Esophagus squamous epithelium (tissue), 5 donors: ENCODE measurements at regions not wholly inside any gene's neighbourhood (a gene's known extent, or its start where the extent isn't known, plus 50 kb on each side); places are given as distances from the start of the nearest gene placed in this dataset.

Source experiments
- DNase-seq: peaks from one replicate; lab custom pipeline; 2025; lab: John Stamatoyannopoulos, UW
- H3K27ac ChIP-seq, 4 donors: fragments of 200-600 bp; sonication (generic); one replicate each; pipeline ENCODE4 v1.5.1; 2016 to 2019; ENCODE audit warnings: mild to moderate bottlenecking in 1 of 4
- H3K27me3 ChIP-seq, 4 donors: fragments of 200-600 bp; sonication (generic); 1 replicate in 3 of 4; 2 replicates in 1 of 4; pipeline versions ENCODE4 v1.5.1 to v1.6.0; 2017 to 2021; ENCODE audit warnings: antibody characterized with exemption in 1 of 4
- H3K36me3 ChIP-seq, 3 donors: fragments of 200-600 bp; sonication (generic); one replicate each; pipeline ENCODE4 v1.5.1; 2016 to 2019
- H3K4me1 ChIP-seq, 3 donors: fragments of 200-600 bp; sonication (generic); one replicate each; pipeline ENCODE4 v1.5.1; 2017 to 2019
- H3K4me3 ChIP-seq, 4 donors: fragments of 200-600 bp; sonication (generic); 1 replicate in 3 of 4; 2 replicates in 1 of 4; pipeline ENCODE4 v1.5.1; 2016 to 2019; ENCODE audit warnings: mild to moderate bottlenecking in 2 of 4, moderate library complexity in 1 of 4
- H3K9me3 ChIP-seq, 3 donors: fragments of 200-600 bp; sonication (generic); one replicate each; pipeline ENCODE4 v1.5.1; 2016 to 2019
- POLR2A ChIP-seq, 4 donors: fragments of 450-650 bp; IDR thresholded peaks; one replicate each; pipeline ENCODE4 v1.6.1; 2017; ENCODE audit warnings: antibody characterized with exemption in 4 of 4, mild to moderate bottlenecking in 4 of 4, moderate library complexity in 3 of 4
- WGBS, 2 donors: methylation state at CpG; one replicate each; pipeline ENCODE4 v1.1.5; 2018; 5-methylcytosine and 5-hydroxymethylcytosine counted together
- intact Hi-C: fragments of 100-400 bp; cut with DNase I; formaldehyde crosslinking; loops from one replicate; pipeline ENCODE4 v1.15.0; 2022
- TF ChIP-seq, protein P1 (sequence below), 6 experiments: fragments of 450-650 bp in 4 of 6; fragments of 200-600 bp in 2 of 6; sonication (generic) in 2 of 6; IDR thresholded peaks; one replicate each; pipeline ENCODE4 v1.5.1; 2016 to 2019; ENCODE audit warnings: antibody characterized with exemption in 6 of 6, mild to moderate bottlenecking in 4 of 6, moderate library complexity in 4 of 6
- donor health status: DM: yes; HTN: yes; CAD: no.

DNA sequence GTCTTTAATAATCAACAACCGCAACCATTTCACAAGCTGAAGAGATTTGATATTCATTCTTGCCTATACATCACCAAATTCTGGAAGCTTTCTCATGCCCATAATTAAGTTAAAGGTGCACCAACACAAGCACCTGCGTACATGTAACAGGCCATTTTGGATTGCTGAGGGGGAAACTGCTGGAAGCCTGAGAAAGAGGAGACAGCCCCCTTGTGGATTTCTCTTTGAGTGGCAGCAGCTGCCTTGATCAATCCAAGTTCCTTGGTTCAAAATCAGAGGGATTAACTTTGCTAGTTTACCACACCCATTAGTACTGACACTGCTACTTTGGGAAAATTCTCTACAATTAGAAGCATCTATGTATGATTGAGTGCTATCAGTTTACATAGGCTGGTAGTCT is 321.1 kb downstream of the NOVA1 start:
- intact Hi-C loops: no loop called here
- TF ChIP-seq POLR2A (IDR thresholded peaks at IDR 0.05): no peak
- TF ChIP-seq, protein P1, sequence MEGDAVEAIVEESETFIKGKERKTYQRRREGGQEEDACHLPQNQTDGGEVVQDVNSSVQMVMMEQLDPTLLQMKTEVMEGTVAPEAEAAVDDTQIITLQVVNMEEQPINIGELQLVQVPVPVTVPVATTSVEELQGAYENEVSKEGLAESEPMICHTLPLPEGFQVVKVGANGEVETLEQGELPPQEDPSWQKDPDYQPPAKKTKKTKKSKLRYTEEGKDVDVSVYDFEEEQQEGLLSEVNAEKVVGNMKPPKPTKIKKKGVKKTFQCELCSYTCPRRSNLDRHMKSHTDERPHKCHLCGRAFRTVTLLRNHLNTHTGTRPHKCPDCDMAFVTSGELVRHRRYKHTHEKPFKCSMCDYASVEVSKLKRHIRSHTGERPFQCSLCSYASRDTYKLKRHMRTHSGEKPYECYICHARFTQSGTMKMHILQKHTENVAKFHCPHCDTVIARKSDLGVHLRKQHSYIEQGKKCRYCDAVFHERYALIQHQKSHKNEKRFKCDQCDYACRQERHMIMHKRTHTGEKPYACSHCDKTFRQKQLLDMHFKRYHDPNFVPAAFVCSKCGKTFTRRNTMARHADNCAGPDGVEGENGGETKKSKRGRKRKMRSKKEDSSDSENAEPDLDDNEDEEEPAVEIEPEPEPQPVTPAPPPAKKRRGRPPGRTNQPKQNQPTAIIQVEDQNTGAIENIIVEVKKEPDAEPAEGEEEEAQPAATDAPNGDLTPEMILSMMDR (IDR thresholded peaks at IDR 0.05): no peak
- 85 to 97% methylated on average over 2 of the region's 2 CpGs for WGBS, 2 donors
- Histone ChIP-seq H3K27ac (no peak overlapping the region), H3K4me1 (peaks cover 0 to 11% (median under 1%) of the 10 kb centered on the region in 3 donors), H3K4me3 (no peak overlapping the region), H3K9me3 (no peaks in the 10 kb centered on the region), H3K27me3 (no peaks in the 10 kb centered on the region), H3K36me3 (no peaks in the 10 kb centered on the region)
- DNase-seq: no peak

DNA sequence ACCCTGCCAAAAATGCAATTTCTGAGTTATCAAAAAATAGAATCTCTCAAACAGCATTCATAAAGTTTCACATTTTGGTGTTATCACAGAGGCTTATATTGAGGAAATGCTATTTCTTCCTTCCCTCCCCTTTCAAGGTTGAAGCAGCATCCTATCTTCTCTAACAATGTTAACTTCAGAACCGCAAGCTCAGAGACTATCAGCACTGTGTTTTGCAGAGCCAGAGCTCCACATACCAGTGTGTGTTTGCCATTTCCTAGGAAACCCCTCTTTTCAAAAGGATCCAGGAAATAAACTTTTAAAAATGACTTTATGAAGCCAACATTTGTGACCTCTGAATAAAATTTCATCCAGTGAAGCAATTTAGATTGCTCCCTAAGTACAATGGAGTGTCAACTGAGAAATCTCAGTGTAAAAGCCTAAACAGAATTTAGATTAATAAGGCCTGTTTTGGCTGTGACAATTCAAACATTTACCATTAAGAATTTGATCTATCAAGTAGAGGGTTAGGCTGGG is 332.6 kb downstream of the NOVA1 start:
- H3K36me3 ChIP-seq: no peaks in the 10 kb centered on the region
- no peak for DNase-seq
- intact Hi-C loops: no loop called here
- TF ChIP-seq, protein P1 (IDR thresholded peaks at IDR 0.05): no peak
- no peak for TF ChIP-seq POLR2A (IDR thresholded peaks at IDR 0.05)
- WGBS, 2 donors: 46 to 81% methylated on average over 1 of the region's 1 CpG
- H3K27ac ChIP-seq: no peak overlapping the region
- H3K27me3 ChIP-seq: no peaks in the 10 kb centered on the region
- H3K9me3 ChIP-seq: no peaks in the 10 kb centered on the region
- H3K4me1 ChIP-seq: no peaks in the 10 kb centered on the region
- H3K4me3 ChIP-seq: no peak overlapping the region

DNA sequence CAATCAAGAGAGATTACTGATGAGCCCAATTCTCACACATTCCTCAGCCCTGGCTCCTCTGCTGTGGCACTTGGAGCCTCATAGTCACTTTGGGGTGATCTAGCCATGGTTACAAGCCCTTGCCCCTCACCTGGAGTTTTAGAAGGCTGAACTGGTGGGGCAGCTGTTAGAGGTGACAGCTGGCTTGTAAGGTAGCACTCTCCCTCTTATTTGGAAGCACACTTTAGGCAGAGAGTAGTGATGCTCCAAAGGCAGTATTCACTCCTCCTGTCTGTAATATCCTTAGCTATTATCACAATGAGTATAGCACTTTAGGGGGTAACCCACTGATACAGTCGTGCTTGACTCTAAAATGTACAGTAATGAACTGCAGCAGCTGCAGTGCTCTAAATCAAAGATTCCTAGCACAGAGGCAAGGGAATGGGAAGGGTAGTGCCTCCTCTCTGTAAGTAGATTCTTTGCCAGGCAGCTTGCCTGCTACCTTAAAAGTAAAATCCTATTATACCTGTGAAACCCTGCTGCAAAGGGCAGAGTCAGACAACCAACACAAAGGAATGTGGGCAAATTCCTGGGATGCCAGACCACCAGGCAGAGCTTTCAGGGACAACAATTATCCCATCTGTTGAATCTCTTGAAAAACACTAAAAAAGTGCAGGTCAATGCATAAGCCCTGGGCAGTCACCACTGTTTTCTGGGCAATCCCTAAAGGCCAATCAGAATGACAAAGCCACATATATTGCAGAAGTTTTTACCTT is 336.3 kb downstream of the NOVA1 start:
- no peaks in the 10 kb centered on the region for H3K9me3 ChIP-seq
- no peak overlapping the region for H3K27ac ChIP-seq
- intact Hi-C loops: no loop called here
- H3K4me3 ChIP-seq: no peak overlapping the region
- H3K27me3 ChIP-seq: no peaks in the 10 kb centered on the region
- no peak for DNase-seq
- H3K4me1 ChIP-seq: no peaks in the 10 kb centered on the region
- WGBS, 2 donors: 57% methylated on average over 1 of the region's 1 CpG; no CpG with 5 or more reads in 1 of the 2 donors
- TF ChIP-seq, protein P1 (IDR thresholded peaks at IDR 0.05): no peak
- no peak for TF ChIP-seq POLR2A (IDR thresholded peaks at IDR 0.05)
- no peaks in the 10 kb centered on the region for H3K36me3 ChIP-seq

DNA sequence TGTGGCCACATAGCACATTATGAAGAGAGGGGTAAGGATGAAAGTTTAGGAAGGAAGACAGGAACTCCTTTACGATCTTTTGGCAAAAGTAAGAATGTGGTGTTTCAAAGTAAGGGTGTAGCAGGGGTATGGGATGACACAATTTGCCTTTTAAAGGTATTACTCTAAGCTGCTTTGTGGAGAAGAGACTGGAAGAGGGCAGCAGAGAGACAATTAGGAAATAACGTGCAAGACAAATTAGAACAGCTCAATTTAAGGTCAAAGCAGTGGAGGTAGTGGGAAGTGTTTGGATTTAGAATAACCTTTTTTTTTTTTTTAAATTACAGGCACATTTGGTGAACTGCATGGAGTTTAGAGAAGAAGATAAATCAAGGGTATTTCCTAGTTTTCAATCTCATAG is 342.6 kb downstream of the NOVA1 start:
- DNase-seq: no peak
- no peaks in the 10 kb centered on the region for H3K27me3 ChIP-seq
- intact Hi-C loops: no loop called here
- no peak overlapping the region for H3K4me3 ChIP-seq
- no peaks in the 10 kb centered on the region for H3K9me3 ChIP-seq
- H3K36me3 ChIP-seq: no peaks in the 10 kb centered on the region
- WGBS, 2 donors: 2 to 7% methylated on average over 2 of the region's 2 CpGs
- H3K4me1 ChIP-seq: no peaks in the 10 kb centered on the region
- no peak for TF ChIP-seq POLR2A (IDR thresholded peaks at IDR 0.05)
- TF ChIP-seq, protein P1 (IDR thresholded peaks at IDR 0.05): peak in 5 of 6 experiments; percentile 9 to 64 (median 30)
- H3K27ac ChIP-seq: no peak overlapping the region

DNA sequence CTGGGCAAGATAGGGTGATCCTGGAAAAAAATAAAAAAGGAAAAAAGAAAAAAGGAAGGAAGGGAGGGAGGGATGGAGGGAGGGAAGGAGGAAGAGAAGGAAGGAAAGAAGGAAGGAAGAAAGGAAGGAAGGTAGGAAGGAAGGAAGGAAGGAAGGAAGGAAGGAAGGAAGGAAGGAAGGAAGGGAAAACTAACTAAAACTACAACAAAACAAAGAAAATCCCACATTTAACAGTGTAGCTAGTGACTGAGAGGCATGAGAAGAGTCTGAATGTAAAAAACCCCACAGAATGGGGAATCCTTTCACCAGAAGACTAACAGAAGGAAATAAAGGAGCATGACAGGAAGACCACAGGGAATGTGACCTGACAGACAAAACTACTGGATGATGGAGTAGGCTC is 345.7 kb downstream of the NOVA1 start:
- H3K4me1 ChIP-seq: no peaks in the 10 kb centered on the region
- intact Hi-C loops: no loop called here
- H3K9me3 ChIP-seq: no peaks in the 10 kb centered on the region
- DNase-seq: no peak
- H3K27ac ChIP-seq: no peak overlapping the region
- no peak for TF ChIP-seq POLR2A (IDR thresholded peaks at IDR 0.05)
- no peaks in the 10 kb centered on the region for H3K36me3 ChIP-seq
- no peak overlapping the region for H3K4me3 ChIP-seq
- no peaks in the 10 kb centered on the region for H3K27me3 ChIP-seq
